ENCODE measurements at regions not wholly inside any gene's neighbourhood (a gene's known extent, or its start where the extent isn't known, plus 50 kb on each side); places are given as distances from the start of the nearest gene placed in this dataset.

- Histone ChIP-seq H3K4me3 (ENCODE audit: low read length) (no peak overlapping the region), H3K27me3 (ENCODE audit: control insufficient read depth, insufficient read depth, low read length) (no peaks in the 10 kb centered on the region), H3K27ac (ENCODE audit: low read length) (no peak overlapping the region), H3K36me3 (ENCODE audit: control insufficient read depth, insufficient read depth, low read length) (no peaks in the 10 kb centered on the region), H3K9me3 (ENCODE audit: control insufficient read depth, insufficient read depth, low read length) (no peaks in the 10 kb centered on the region), H3K4me1 (ENCODE audit: control insufficient read depth, insufficient read depth, low read length) (no peaks in the 10 kb centered on the region)
- no peak for DNase-seq (ENCODE audit: low read depth, low spot score)
Measured at GRCh38 chr17:63329876-63330275, 116.2 kb downstream of the CYB561 start.

GRCh38 chr17:63331301-63332061 is 114.6 kb downstream of the CYB561 start:
- Histone ChIP-seq H3K27me3 (ENCODE audit: control insufficient read depth, insufficient read depth, low read length) (no peaks in the 10 kb centered on the region), H3K9me3 (ENCODE audit: control insufficient read depth, insufficient read depth, low read length) (no peaks in the 10 kb centered on the region), H3K27ac (ENCODE audit: low read length) (no peak overlapping the region), H3K36me3 (ENCODE audit: control insufficient read depth, insufficient read depth, low read length) (no peaks in the 10 kb centered on the region), H3K4me3 (ENCODE audit: low read length) (no peak overlapping the region), H3K4me1 (ENCODE audit: control insufficient read depth, insufficient read depth, low read length) (no peaks in the 10 kb centered on the region)
- no CpG with 5 or more reads among the region's 8 CpGs for WGBS (ENCODE audit: insufficient coverage, insufficient read length)
- DNase-seq (ENCODE audit: low read depth, low spot score): no peak

- WGBS (ENCODE audit: insufficient coverage, insufficient read length): no CpG with 5 or more reads among the region's 2 CpGs
- Histone ChIP-seq H3K4me1 (ENCODE audit: control insufficient read depth, insufficient read depth, low read length) (no peaks in the 10 kb centered on the region), H3K36me3 (ENCODE audit: control insufficient read depth, insufficient read depth, low read length) (no peaks in the 10 kb centered on the region), H3K27me3 (ENCODE audit: control insufficient read depth, insufficient read depth, low read length) (no peaks in the 10 kb centered on the region), H3K27ac (ENCODE audit: low read length) (no peak overlapping the region), H3K9me3 (ENCODE audit: control insufficient read depth, insufficient read depth, low read length) (no peaks in the 10 kb centered on the region), H3K4me3 (ENCODE audit: low read length) (no peak overlapping the region)
- DNase-seq (ENCODE audit: low read depth, low spot score): no peak
Measured at GRCh38 chr17:63332286-63332685, 113.8 kb downstream of the CYB561 start.

DNA sequence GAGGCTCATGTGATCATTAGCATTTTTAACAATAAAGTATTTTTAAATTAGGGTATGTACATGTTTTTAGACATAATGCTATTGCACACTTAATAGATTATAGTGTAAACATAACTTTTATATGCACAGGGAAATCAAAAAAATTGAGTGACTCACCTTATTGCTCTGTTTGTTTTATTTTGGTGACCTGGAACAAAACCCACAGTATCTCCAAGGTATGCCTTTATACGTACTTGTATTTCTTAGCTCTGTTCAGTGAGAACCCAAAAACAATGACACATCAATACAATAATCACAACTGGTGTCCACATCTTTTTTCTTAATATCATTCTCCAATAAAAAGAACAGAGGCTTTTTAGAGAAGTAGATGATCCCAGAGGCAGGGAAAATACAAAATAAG is 112.2 kb downstream of the CYB561 start:
- H3K27me3 ChIP-seq (ENCODE audit: control insufficient read depth, insufficient read depth, low read length): no peaks in the 10 kb centered on the region
- no peaks in the 10 kb centered on the region for H3K9me3 ChIP-seq (ENCODE audit: control insufficient read depth, insufficient read depth, low read length)
- whole genome bisulfite sequencing (ENCODE audit: insufficient coverage, insufficient read length): no CpG with 5 or more reads among the region's 1 CpG
- no peak overlapping the region for H3K27ac ChIP-seq (ENCODE audit: low read length)
- H3K4me3 ChIP-seq (ENCODE audit: low read length): no peak overlapping the region
- H3K36me3 ChIP-seq (ENCODE audit: control insufficient read depth, insufficient read depth, low read length): no peaks in the 10 kb centered on the region
- DNase-seq (ENCODE audit: low read depth, low spot score): no peak
- H3K4me1 ChIP-seq (ENCODE audit: control insufficient read depth, insufficient read depth, low read length): no peaks in the 10 kb centered on the region

DNA sequence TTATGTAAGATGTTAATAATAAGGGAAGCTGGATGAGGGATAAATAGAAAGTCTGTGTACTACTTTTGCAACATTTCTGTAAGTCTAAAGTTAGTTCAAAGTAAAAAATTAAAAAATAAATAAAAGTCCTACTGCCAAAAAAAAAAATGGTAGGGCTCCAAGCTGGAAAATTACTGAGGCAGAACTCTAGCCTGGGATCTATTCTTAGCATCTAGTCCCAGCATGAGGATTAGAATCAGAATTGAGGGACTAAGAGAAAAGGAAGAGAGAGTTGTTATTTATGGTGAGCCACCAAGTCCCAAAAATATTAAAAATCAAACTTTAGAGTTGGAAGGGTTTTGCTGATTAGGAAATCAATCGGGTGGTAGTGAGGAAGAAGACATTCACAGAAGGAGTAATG is 110.3 kb downstream of the CYB561 start:
- Histone ChIP-seq H3K27ac (ENCODE audit: low read length) (no peak overlapping the region), H3K36me3 (ENCODE audit: control insufficient read depth, insufficient read depth, low read length) (no peaks in the 10 kb centered on the region)
- no CpG with 5 or more reads among the region's 1 CpG for WGBS (ENCODE audit: insufficient coverage, insufficient read length)

DNA sequence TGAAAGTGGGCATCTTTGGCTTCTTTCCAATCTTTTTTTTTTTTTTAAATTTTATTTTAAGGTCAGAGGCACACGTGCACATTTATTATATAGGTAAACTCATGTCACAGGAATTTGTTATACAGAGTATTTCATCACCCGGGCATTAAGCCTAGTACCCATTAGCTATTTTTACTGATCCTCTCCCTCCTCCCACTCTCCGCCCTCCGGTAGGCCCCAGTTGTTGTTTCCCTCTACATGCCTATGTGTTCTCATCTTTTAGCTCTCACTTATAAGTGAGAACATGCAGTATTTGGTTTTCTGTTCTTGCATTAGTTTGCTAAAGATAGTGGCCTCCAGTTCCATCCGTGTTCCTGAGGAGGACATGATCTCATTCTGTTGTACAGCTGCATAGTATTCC is 108.5 kb downstream of the CYB561 start:
- Histone ChIP-seq H3K27ac (ENCODE audit: low read length) (no peak overlapping the region), H3K9me3 (ENCODE audit: control insufficient read depth, insufficient read depth, low read length) (no peaks in the 10 kb centered on the region), H3K27me3 (ENCODE audit: control insufficient read depth, insufficient read depth, low read length) (no peaks in the 10 kb centered on the region), H3K4me3 (ENCODE audit: low read length) (no peak overlapping the region), H3K36me3 (ENCODE audit: control insufficient read depth, insufficient read depth, low read length) (no peaks in the 10 kb centered on the region), H3K4me1 (ENCODE audit: control insufficient read depth, insufficient read depth, low read length) (no peaks in the 10 kb centered on the region)
- no CpG with 5 or more reads among the region's 5 CpGs for WGBS (ENCODE audit: insufficient coverage, insufficient read length)
- no peak for DNase-seq (ENCODE audit: low read depth, low spot score)

More for the DNA sequence above, 110.3 kb downstream of the CYB561 start:
- H3K9me3 ChIP-seq (ENCODE audit: control insufficient read depth, insufficient read depth, low read length): no peaks in the 10 kb centered on the region
- DNase-seq (ENCODE audit: low read depth, low spot score): no peak
- H3K4me3 ChIP-seq (ENCODE audit: low read length): no peak overlapping the region
- H3K4me1 ChIP-seq (ENCODE audit: control insufficient read depth, insufficient read depth, low read length): no peaks in the 10 kb centered on the region
- no peaks in the 10 kb centered on the region for H3K27me3 ChIP-seq (ENCODE audit: control insufficient read depth, insufficient read depth, low read length)

DNA sequence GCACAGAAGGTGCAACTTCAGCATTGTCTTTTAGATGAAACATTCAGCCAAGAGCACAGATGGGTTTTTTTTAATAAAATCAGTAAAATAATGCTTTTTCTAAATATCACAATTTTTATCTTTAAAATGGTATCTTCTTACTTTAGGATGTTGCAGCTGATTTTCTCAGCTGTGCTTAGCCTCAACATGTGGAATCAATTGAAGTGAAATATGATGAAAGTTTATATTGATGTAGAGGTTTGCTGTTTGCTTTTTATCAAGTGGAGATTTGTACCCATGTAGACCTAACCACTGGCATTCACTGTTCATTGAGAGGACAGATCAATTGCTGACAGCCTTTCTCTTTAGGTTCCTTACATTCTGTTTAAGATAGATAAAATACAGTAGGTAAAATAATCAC is 107.8 kb downstream of the CYB561 start:
- Histone ChIP-seq H3K9me3 (ENCODE audit: control insufficient read depth, insufficient read depth, low read length) (no peaks in the 10 kb centered on the region), H3K4me1 (ENCODE audit: control insufficient read depth, insufficient read depth, low read length) (no peaks in the 10 kb centered on the region), H3K27ac (ENCODE audit: low read length) (no peak overlapping the region), H3K27me3 (ENCODE audit: control insufficient read depth, insufficient read depth, low read length) (no peaks in the 10 kb centered on the region), H3K36me3 (ENCODE audit: control insufficient read depth, insufficient read depth, low read length) (no peaks in the 10 kb centered on the region), H3K4me3 (ENCODE audit: low read length) (no peak overlapping the region)
- no peak for DNase-seq (ENCODE audit: low read depth, low spot score)

- H3K4me1 ChIP-seq (ENCODE audit: control insufficient read depth, insufficient read depth, low read length): no peaks in the 10 kb centered on the region
- no peaks in the 10 kb centered on the region for H3K36me3 ChIP-seq (ENCODE audit: control insufficient read depth, insufficient read depth, low read length)
- no peak overlapping the region for H3K4me3 ChIP-seq (ENCODE audit: low read length)
- H3K27me3 ChIP-seq (ENCODE audit: control insufficient read depth, insufficient read depth, low read length): no peaks in the 10 kb centered on the region
- no peak overlapping the region for H3K27ac ChIP-seq (ENCODE audit: low read length)
- WGBS (ENCODE audit: insufficient coverage, insufficient read length): no CpG with 5 or more reads among the region's 3 CpGs
- DNase-seq (ENCODE audit: low read depth, low spot score): no peak
- no peaks in the 10 kb centered on the region for H3K9me3 ChIP-seq (ENCODE audit: control insufficient read depth, insufficient read depth, low read length)
Measured at GRCh38 chr17:63341276-63341675, 104.8 kb downstream of the CYB561 start.

- no peaks in the 10 kb centered on the region for H3K36me3 ChIP-seq (ENCODE audit: control insufficient read depth, insufficient read depth, low read length)
- H3K4me1 ChIP-seq (ENCODE audit: control insufficient read depth, insufficient read depth, low read length): no peaks in the 10 kb centered on the region
- no peaks in the 10 kb centered on the region for H3K27me3 ChIP-seq (ENCODE audit: control insufficient read depth, insufficient read depth, low read length)
- no CpG with 5 or more reads among the region's 1 CpG for WGBS (ENCODE audit: insufficient coverage, insufficient read length)
- H3K9me3 ChIP-seq (ENCODE audit: control insufficient read depth, insufficient read depth, low read length): no peaks in the 10 kb centered on the region
- DNase-seq (ENCODE audit: low read depth, low spot score): no peak
- no peak overlapping the region for H3K27ac ChIP-seq (ENCODE audit: low read length)
- no peak overlapping the region for H3K4me3 ChIP-seq (ENCODE audit: low read length)
Measured at GRCh38 chr17:63344383-63344782, 101.7 kb downstream of the CYB561 start.

GRCh38 chr17:63345611-63346010 is 100.5 kb downstream of the CYB561 start:
- Histone ChIP-seq H3K4me3 (ENCODE audit: low read length) (no peak overlapping the region), H3K27me3 (ENCODE audit: control insufficient read depth, insufficient read depth, low read length) (no peaks in the 10 kb centered on the region), H3K9me3 (ENCODE audit: control insufficient read depth, insufficient read depth, low read length) (no peaks in the 10 kb centered on the region), H3K4me1 (ENCODE audit: control insufficient read depth, insufficient read depth, low read length) (no peaks in the 10 kb centered on the region), H3K36me3 (ENCODE audit: control insufficient read depth, insufficient read depth, low read length) (no peaks in the 10 kb centered on the region), H3K27ac (ENCODE audit: low read length) (no peak overlapping the region)
- no CpG with 5 or more reads among the region's 1 CpG for WGBS (ENCODE audit: insufficient coverage, insufficient read length)
- DNase-seq (ENCODE audit: low read depth, low spot score): no peak

DNA sequence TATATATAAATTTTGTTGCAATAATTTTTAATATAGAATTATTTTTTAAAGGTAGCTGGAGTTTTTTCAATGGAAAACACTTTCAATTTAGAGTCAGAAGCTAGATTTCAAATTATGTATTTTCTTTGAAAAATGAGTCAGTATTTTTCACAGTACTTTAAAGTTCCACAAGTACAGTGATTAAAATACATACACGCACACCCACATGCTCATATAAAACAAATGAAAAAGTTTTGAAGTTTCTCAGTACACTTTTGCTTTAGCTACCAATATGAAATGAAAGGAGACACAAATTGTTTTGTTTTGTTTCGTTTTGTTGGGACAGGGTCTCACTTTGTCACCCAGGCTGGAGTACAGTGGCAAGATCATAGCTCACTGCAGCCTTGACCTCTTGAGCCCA is 98.6 kb downstream of the CYB561 start:
- Histone ChIP-seq H3K27me3 (ENCODE audit: control insufficient read depth, insufficient read depth, low read length) (no peaks in the 10 kb centered on the region), H3K4me1 (ENCODE audit: control insufficient read depth, insufficient read depth, low read length) (no peaks in the 10 kb centered on the region), H3K9me3 (ENCODE audit: control insufficient read depth, insufficient read depth, low read length) (no peaks in the 10 kb centered on the region), H3K27ac (ENCODE audit: low read length) (no peak overlapping the region), H3K4me3 (ENCODE audit: low read length) (no peak overlapping the region), H3K36me3 (ENCODE audit: control insufficient read depth, insufficient read depth, low read length) (no peaks in the 10 kb centered on the region)
- no CpG with 5 or more reads among the region's 2 CpGs for WGBS (ENCODE audit: insufficient coverage, insufficient read length)
- DNase-seq (ENCODE audit: low read depth, low spot score): no peak
